Keratinocyte (primary cell): ENCODE measurements at regions not wholly inside any gene's neighbourhood (a gene's known extent, or its start where the extent isn't known, plus 50 kb on each side); places are given as distances from the start of the nearest gene placed in this dataset.
A peak's percentile ranks its signal among the peaks of the same experiment; 100 is the strongest.

Source experiments
- DNase-seq: peaks from one replicate; pipeline ENCODE4 v3.0.0-alpha.2; 2011; ENCODE audit warnings: low read depth, missing footprints, low spot score
- FAIRE-seq: peaks from 2 replicates; lab custom pipeline; 2011; peaks lifted over from hg19 to GRCh38; lab: Jason Lieb, UNC
- H2AFZ ChIP-seq: 2 replicates; pipeline ENCODE4 v1.6.0; 2012; ENCODE audit warnings: low read length, control low read depth, inconsistent platforms; ENCODE audit not compliant: control insufficient read depth
- H3K27ac ChIP-seq: 2 replicates; pipeline ENCODE4 v1.5.1; 2011; ENCODE audit warnings: low read length; ENCODE audit not compliant: control insufficient read depth, insufficient read depth
- H3K27me3 ChIP-seq: 3 replicates; pipeline ENCODE4 v1.6.0; 2011; ENCODE audit warnings: low read length; ENCODE audit not compliant: control insufficient read depth, insufficient read depth; ENCODE audit errors: extremely low read depth
- H3K36me3 ChIP-seq, 2 experiments: 2 replicates in 1 of 2; 3 replicates in 1 of 2; pipeline ENCODE4 v1.5.1; 2011; ENCODE audit warnings: low read length in 2 of 2, mild to moderate bottlenecking in 1 of 2; ENCODE audit not compliant: control insufficient read depth in 2 of 2, insufficient read depth in 2 of 2; ENCODE audit errors: extremely low read depth in 1 of 2
- H3K4me1 ChIP-seq: 3 replicates; pipeline ENCODE4 v1.5.1; 2011; ENCODE audit warnings: low read length; ENCODE audit not compliant: control insufficient read depth, insufficient read depth; ENCODE audit errors: extremely low read depth
- H3K4me2 ChIP-seq: 3 replicates; pipeline ENCODE4 v1.6.0; 2011; ENCODE audit warnings: low read depth, low read length; ENCODE audit not compliant: control insufficient read depth, insufficient read depth; ENCODE audit errors: extremely low read depth
- H3K4me3 ChIP-seq, 3 experiments: fragments of 200-600 bp in 1 of 3; sonication (generic) in 1 of 3; 2 replicates in 2 of 3; 3 replicates in 1 of 3; pipeline ENCODE4 v1.5.1; 2011 to 2016; ENCODE audit warnings: low read length in 3 of 3, mild to moderate bottlenecking in 3 of 3, control low read depth in 2 of 3, inconsistent platforms in 1 of 3, low read depth in 1 of 3, mixed read lengths in 1 of 3, mixed run types in 1 of 3, moderate library complexity in 1 of 3; ENCODE audit not compliant: control insufficient read depth in 2 of 3, insufficient read depth in 2 of 3; ENCODE audit errors: extremely low read depth in 1 of 3
- H3K79me2 ChIP-seq: 2 replicates; pipeline ENCODE4 v1.6.0; 2012; ENCODE audit warnings: low read length; ENCODE audit not compliant: control insufficient read depth, insufficient read depth
- H3K9ac ChIP-seq: 3 replicates; pipeline ENCODE4 v1.6.0; 2011; ENCODE audit warnings: low read length; ENCODE audit not compliant: control insufficient read depth, insufficient read depth; ENCODE audit errors: extremely low read depth
- H3K9me1 ChIP-seq: 3 replicates; pipeline ENCODE4 v1.6.0; 2011; ENCODE audit warnings: low read length; ENCODE audit not compliant: control insufficient read depth, insufficient read depth; ENCODE audit errors: extremely low read depth
- H3K9me3 ChIP-seq: 2 replicates; pipeline ENCODE4 v1.5.1; 2012; ENCODE audit warnings: low read depth, low read length; ENCODE audit not compliant: control insufficient read depth
- H4K20me1 ChIP-seq: 3 replicates; pipeline ENCODE4 v1.6.0; 2011; ENCODE audit warnings: low read length; ENCODE audit not compliant: control insufficient read depth, insufficient read depth; ENCODE audit errors: extremely low read depth
- CTCF ChIP-seq, 3 experiments: IDR thresholded peaks in 1 of 3; conservative IDR thresholded peaks in 1 of 3; optimal IDR thresholded peaks in 1 of 3; 2 replicates in 2 of 3; 3 replicates in 1 of 3; pipeline versions ENCODE3 to v1.5.1; 2011; ENCODE audit warnings: low read length in 3 of 3, mild to moderate bottlenecking in 3 of 3, moderate library complexity in 2 of 3, control low read depth in 1 of 3, inconsistent platforms in 1 of 3; ENCODE audit not compliant: insufficient read depth in 2 of 3; ENCODE audit errors: extremely low read depth in 1 of 3
- EZH2 ChIP-seq: IDR thresholded peaks from one replicate; pipeline ENCODE4 v1.6.1; 2012; ENCODE audit warnings: inconsistent platforms, mild to moderate bottlenecking, low read length, moderate library complexity
- dilution Hi-C: fragments of 300-500 bp; cut with MboI; formaldehyde crosslinking; loops from one replicate; pipeline ENCODE4 v1.7.0; 2020; ENCODE audit warnings: low sequenced_read_pairs; ENCODE audit not compliant: extremely low pct_ligation_motif_present

GRCh38 chr4:28686618-28687017 is 1826.0 kb downstream of the STIM2 start:
- dilution Hi-C loops: no loop called here
- Histone ChIP-seq H3K4me1 (no peaks in the 10 kb centered on the region), H3K27me3 (no peaks in the 10 kb centered on the region), H3K9ac (no peak overlapping the region), H3K9me3 (no peaks in the 10 kb centered on the region), H3K27ac (no peak overlapping the region), H4K20me1 (no peaks in the 10 kb centered on the region), H3K9me1 (no peaks in the 10 kb centered on the region), H3K36me3 (no peaks in the 10 kb centered on the region), H3K4me3 (no peak overlapping the region), H3K79me2 (no peaks in the 10 kb centered on the region), H3K4me2 (no peak overlapping the region), H2AFZ (no peak overlapping the region)
- DNase-seq (no peak), FAIRE-seq (no peak)
- TF ChIP-seq CTCF (optimal IDR thresholded peaks at IDR 0.05 in 1 of 3, IDR thresholded peaks at IDR 0.05 in 1 of 3, conservative IDR thresholded peaks at IDR 0.05 in 1 of 3; ENCODE audit: extremely low read depth in 1 of 3, insufficient read depth in 2 of 3, low read length in 3 of 3) (peak; percentile 41 to 81 (median 64)), EZH2 (no peak)

GRCh38 chr4:28690890-28691289 is 1830.2 kb downstream of the STIM2 start:
- H3K79me2 ChIP-seq: no peaks in the 10 kb centered on the region
- dilution Hi-C loops: no loop called here
- no peaks in the 10 kb centered on the region for H4K20me1 ChIP-seq
- H3K9ac ChIP-seq: no peak overlapping the region
- no peak overlapping the region for H3K4me2 ChIP-seq
- no peak overlapping the region for H2AFZ ChIP-seq
- FAIRE-seq (no peak), DNase-seq (no peak)
- no peaks in the 10 kb centered on the region for H3K9me3 ChIP-seq
- H3K4me1 ChIP-seq: no peaks in the 10 kb centered on the region
- TF ChIP-seq EZH2: no peak
- TF ChIP-seq CTCF (optimal IDR thresholded peaks at IDR 0.05 in 1 of 3, IDR thresholded peaks at IDR 0.05 in 1 of 3, conservative IDR thresholded peaks at IDR 0.05 in 1 of 3; ENCODE audit: extremely low read depth in 1 of 3, insufficient read depth in 2 of 3, low read length in 3 of 3): no peak
- no peaks in the 10 kb centered on the region for H3K9me1 ChIP-seq
- no peak overlapping the region for H3K4me3 ChIP-seq
- no peak overlapping the region for H3K27ac ChIP-seq
- no peaks in the 10 kb centered on the region for H3K36me3 ChIP-seq
- H3K27me3 ChIP-seq: no peaks in the 10 kb centered on the region
